H1 (cell line): ENCODE measurements at regions not wholly inside any gene's neighbourhood (a gene's known extent, or its start where the extent isn't known, plus 50 kb on each side); places are given as distances from the start of the nearest gene placed in this dataset.

Source experiments
- CTCF ChIA-PET: fragments of 300-600 bp; sonication (Branson Sonifier 250); formaldehyde crosslinking; loops from one replicate; lab custom pipeline; 2021; ENCODE audit not compliant: partially characterized antibody; lab: Charles Lee
- POLR2A ChIA-PET: fragments of 300-600 bp; sonication (Branson Sonifier 250); formaldehyde crosslinking; loops from one replicate; lab custom pipeline; 2021; ENCODE audit warnings: inconsistent platforms; ENCODE audit not compliant: partially characterized antibody; lab: Charles Lee
- DNase-seq, 2 experiments: peaks; one replicate each; pipeline versions ENCODE4 v3.0.0 to v3.0.0-alpha.2; 2010 to 2022; ENCODE audit warnings: low spot score in 2 of 2, low read depth in 1 of 2, mixed read lengths in 1 of 2
- FAIRE-seq: peaks from 2 replicates; lab custom pipeline; 2011; peaks lifted over from hg19 to GRCh38; lab: Jason Lieb, UNC
- H2AFZ ChIP-seq: 2 replicates; pipeline ENCODE4 v1.8.1; 2012; ENCODE audit warnings: low read length, inconsistent platforms
- H2AK5ac ChIP-seq: 2 replicates; pipeline ENCODE4 v1.6.1; 2013; ENCODE audit warnings: low read depth, low read length
- H2BK120ac ChIP-seq: replicated peaks from 2 replicates; pipeline ENCODE3; 2013; ENCODE audit warnings: low read depth, low read length, inconsistent platforms
- H2BK12ac ChIP-seq: 2 replicates; pipeline ENCODE4 v1.6.1; 2013; ENCODE audit warnings: low read depth, low read length
- H2BK15ac ChIP-seq: 2 replicates; pipeline ENCODE4 v1.6.1; 2013; ENCODE audit warnings: low read length
- H2BK20ac ChIP-seq: 2 replicates; pipeline ENCODE4 v1.6.1; 2013; ENCODE audit warnings: low read length
- H2BK5ac ChIP-seq: 2 replicates; pipeline ENCODE4 v1.6.1; 2013; ENCODE audit warnings: low read depth, low read length
- H3K14ac ChIP-seq: 2 replicates; pipeline ENCODE4 v1.6.1; 2013; ENCODE audit warnings: inconsistent platforms; ENCODE audit not compliant: insufficient read length
- H3K18ac ChIP-seq: 2 replicates; pipeline ENCODE4 v1.6.1; 2013; ENCODE audit warnings: low read length; ENCODE audit errors: extremely low read depth
- H3K23ac ChIP-seq: 2 replicates; pipeline ENCODE4 v1.6.1; 2013; ENCODE audit warnings: inconsistent platforms; ENCODE audit not compliant: insufficient read length
- H3K23me2 ChIP-seq: 2 replicates; pipeline ENCODE4 v1.6.1; 2013; ENCODE audit warnings: low read depth, low read length
- H3K27ac ChIP-seq: 2 replicates; pipeline ENCODE4 v1.6.1; 2011; ENCODE audit warnings: low read depth, low read length, inconsistent platforms
- H3K27me3 ChIP-seq, 4 experiments: replicated peaks in 1 of 4; 1 replicate in 1 of 4; 2 replicates in 3 of 4; pipeline versions ENCODE4 v1.6.1 to v1.8.1; 2011 to 2013; ENCODE audit warnings: low read length in 3 of 4, mild to moderate bottlenecking in 3 of 4, inconsistent platforms in 2 of 4, mixed read lengths in 2 of 4, moderate library complexity in 1 of 4; ENCODE audit not compliant: control insufficient read depth in 3 of 4, insufficient read depth in 3 of 4; ENCODE audit errors: extremely low read depth in 1 of 4
- H3K36me3 ChIP-seq, 4 experiments: 2 replicates each; pipeline versions ENCODE4 v1.6.1 to v1.8.1; 2011 to 2013; ENCODE audit warnings: mild to moderate bottlenecking in 4 of 4, low read length in 3 of 4, moderate library complexity in 2 of 4, control low read depth in 1 of 4, inconsistent platforms in 1 of 4; ENCODE audit not compliant: insufficient read depth in 4 of 4, control insufficient read depth in 2 of 4
- H3K4ac ChIP-seq: replicated peaks from 2 replicates; pipeline ENCODE3; 2013; ENCODE audit warnings: low read length, low read depth, mixed read lengths, inconsistent platforms; ENCODE audit not compliant: insufficient read length
- H3K4me1 ChIP-seq, 4 experiments: replicated peaks in 1 of 4; 1 replicate in 1 of 4; 2 replicates in 3 of 4; pipeline versions ENCODE4 v1.6.1 to v1.8.1; 2011 to 2013; ENCODE audit warnings: low read length in 3 of 4, inconsistent platforms in 2 of 4, mixed read lengths in 1 of 4; ENCODE audit not compliant: insufficient read depth in 4 of 4, control insufficient read depth in 3 of 4
- H3K4me2 ChIP-seq, 2 experiments: 2 replicates each; pipeline versions ENCODE4 v1.6.1 to v1.8.1; 2011 to 2013; ENCODE audit warnings: low read depth in 2 of 2, low read length in 2 of 2, control low read depth in 1 of 2, inconsistent platforms in 1 of 2, mild to moderate bottlenecking in 1 of 2; ENCODE audit not compliant: insufficient read depth in 1 of 2
- H3K4me3 ChIP-seq, 4 experiments: fragments of 200-600, 300-600 bp in 1 of 4; sonication (generic), shearing (Covaris generic), sonication (Bioruptor Twin) in 1 of 4; 2 replicates each; pipeline versions ENCODE4 v1.5.1 to v1.8.1; 2011 to 2016; ENCODE audit warnings: low read length in 4 of 4, low read depth in 3 of 4, control low read depth in 2 of 4, inconsistent platforms in 2 of 4, mild to moderate bottlenecking in 2 of 4, mixed read lengths in 1 of 4, moderate library complexity in 1 of 4; ENCODE audit not compliant: insufficient read depth in 2 of 4; ENCODE audit errors: extremely low read depth in 1 of 4
- H3K56ac ChIP-seq: replicated peaks from 2 replicates; pipeline ENCODE3; 2013; ENCODE audit warnings: low read depth, mild to moderate bottlenecking, mixed read lengths, low read length, inconsistent platforms; ENCODE audit not compliant: insufficient read length
- H3K79me1 ChIP-seq: 2 replicates; pipeline ENCODE4 v1.6.1; 2013; ENCODE audit warnings: low read depth, low read length, control low read depth
- H3K79me2 ChIP-seq, 2 experiments: 2 replicates each; pipeline versions ENCODE4 v1.6.1 to v1.8.1; 2012 to 2013; ENCODE audit warnings: low read length in 2 of 2, mild to moderate bottlenecking in 2 of 2, inconsistent platforms in 1 of 2; ENCODE audit not compliant: insufficient read depth in 2 of 2, control insufficient read depth in 1 of 2
- H3K9ac ChIP-seq, 4 experiments: replicated peaks in 1 of 4; 1 replicate in 1 of 4; 2 replicates in 3 of 4; pipeline versions ENCODE4 v1.6.1 to v1.8.1; 2011 to 2013; ENCODE audit warnings: low read depth in 3 of 4, low read length in 3 of 4, control low read depth in 2 of 4, mild to moderate bottlenecking in 2 of 4, moderate library complexity in 2 of 4, inconsistent platforms in 1 of 4; ENCODE audit errors: extremely low read depth in 1 of 4
- H3K9me3 ChIP-seq, 2 experiments: 2 replicates each; pipeline versions ENCODE4 v1.6.1 to v1.8.1; 2012 to 2013; ENCODE audit warnings: mild to moderate bottlenecking in 2 of 2, moderate library complexity in 2 of 2, control low read depth in 1 of 2, inconsistent platforms in 1 of 2, low read depth in 1 of 2, low read length in 1 of 2, mixed read lengths in 1 of 2; ENCODE audit not compliant: insufficient read depth in 2 of 2
- H4K20me1 ChIP-seq, 2 experiments: replicated peaks in 1 of 2; 2 replicates each; pipeline versions ENCODE3 to v1.8.1; 2011 to 2013; ENCODE audit warnings: inconsistent platforms in 2 of 2, low read length in 2 of 2, mild to moderate bottlenecking in 1 of 2; ENCODE audit not compliant: insufficient read depth in 2 of 2, control insufficient read depth in 1 of 2
- H4K5ac ChIP-seq: 2 replicates; pipeline ENCODE4 v1.6.1; 2013; ENCODE audit warnings: low read length, low read depth, mixed read lengths, inconsistent platforms; ENCODE audit not compliant: insufficient read length
- H4K8ac ChIP-seq: 2 replicates; pipeline ENCODE4 v1.8.0; 2013; ENCODE audit warnings: mild to moderate bottlenecking, moderate library complexity, low read length, inconsistent platforms; ENCODE audit not compliant: insufficient read depth; ENCODE audit errors: extremely low read depth
- H4K91ac ChIP-seq: replicated peaks from 2 replicates; pipeline ENCODE3; 2013; ENCODE audit warnings: low read length, mixed read lengths, inconsistent platforms; ENCODE audit not compliant: insufficient read length
- NANOG ChIP-seq: IDR thresholded peaks from 2 replicates; pipeline ENCODE4 v1.6.1; 2011; ENCODE audit warnings: low read length, low read depth, mild to moderate bottlenecking, inconsistent platforms; ENCODE audit not compliant: insufficient read depth, poor library complexity, severe bottlenecking
- WGBS, 2 experiments: shearing (Covaris generic) in 1 of 2; methylation state at CpG; one replicate each; pipeline versions ENCODE4 v1.1.6 to v1.1.7; 2013 to 2015; ENCODE audit warnings: low lambda C conversion rate in 2 of 2, mixed read lengths in 2 of 2, inconsistent platforms in 1 of 2, low coverage in 1 of 2, missing lambda C conversion rate in 1 of 2; ENCODE audit not compliant: insufficient replicate concordance in 2 of 2, insufficient coverage in 1 of 2, insufficient read length in 1 of 2; ENCODE audit errors: extremely low coverage in 1 of 2, missing lambda C conversion rate in 1 of 2; 5-methylcytosine and 5-hydroxymethylcytosine counted together

DNA sequence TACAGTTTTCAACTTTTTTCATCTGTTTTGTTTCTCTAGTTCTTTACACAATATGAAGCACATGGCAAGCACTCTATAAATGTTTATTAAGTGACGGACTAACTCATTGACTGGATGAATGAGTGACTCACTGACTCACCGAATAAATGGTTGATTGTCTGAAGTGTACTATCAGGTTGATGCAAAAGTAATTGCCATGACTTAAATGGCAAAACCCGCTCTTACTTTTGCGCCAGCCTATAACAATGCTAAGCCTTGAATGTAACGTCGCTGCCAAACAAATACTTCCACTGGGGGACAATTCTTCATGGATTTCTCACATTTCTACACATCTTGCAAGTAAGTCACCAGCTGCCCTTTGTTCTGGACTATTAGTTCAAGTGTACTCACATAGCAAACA lies 109.0 kb upstream of the KCTD3 start:
- no peak overlapping the region for H3K9ac ChIP-seq
- H2BK5ac ChIP-seq, result no peak overlapping the region
- H4K8ac ChIP-seq, result no peak overlapping the region
- H3K23ac ChIP-seq, result no peak overlapping the region
- no peaks in the 10 kb centered on the region for H3K36me3 ChIP-seq
- H2BK15ac ChIP-seq, result no peak overlapping the region
- FAIRE-seq (no peak), DNase-seq (no peak)
- no peak overlapping the region for H2BK20ac ChIP-seq
- no peaks in the 10 kb centered on the region for H3K9me3 ChIP-seq
- no peak overlapping the region for H3K27ac ChIP-seq
- WGBS, 2 experiments, result 98% methylated on average over 6 of the region's 6 CpGs; no CpG with 5 or more reads in 1 of the 2 experiments
- ChIA-PET CTCF (no interaction called here), POLR2A (no interaction called here)
- H3K18ac ChIP-seq, result no peak overlapping the region
- no peak overlapping the region for H3K14ac ChIP-seq
- no peak overlapping the region for H2BK120ac ChIP-seq
- H3K23me2 ChIP-seq, result no peaks in the 10 kb centered on the region
- no peaks in the 10 kb centered on the region for H3K79me1 ChIP-seq
- H2BK12ac ChIP-seq, result no peak overlapping the region
- no peak overlapping the region for H3K4me3 ChIP-seq
- H4K91ac ChIP-seq, result no peak overlapping the region
- H3K27me3 ChIP-seq, result no peaks in the 10 kb centered on the region
- no peak overlapping the region for H4K5ac ChIP-seq
- no peak overlapping the region for H3K56ac ChIP-seq
- H3K4ac ChIP-seq, result no peak overlapping the region
- no peaks in the 10 kb centered on the region for H3K4me1 ChIP-seq
- H2AK5ac ChIP-seq, result no peak overlapping the region
- H3K79me2 ChIP-seq, result no peaks in the 10 kb centered on the region
- no peaks in the 10 kb centered on the region for H4K20me1 ChIP-seq
- H3K4me2 ChIP-seq, result no peak overlapping the region
- H2AFZ ChIP-seq, result no peak overlapping the region
- TF ChIP-seq NANOG, result no peak
